PC-9 (cell line): ENCODE measurements at regions not wholly inside any gene's neighbourhood (a gene's known extent, or its start where the extent isn't known, plus 50 kb on each side); places are given as distances from the start of the nearest gene placed in this dataset.
"Not testable (repeated sequence)": the region's sequence is repeated elsewhere in the genome, so short reads cannot be mapped to it uniquely, and the experiment has no call there.

Experiments used
- BruUV-seq: library from RNA; stranded (reverse); fragments of 400-500 nt; replicated peaks from 2 replicates; lab custom pipeline; 2021; lab: Mats Ljungman, UMichigan
- CTCF ChIA-PET: fragments of 300-600 bp; sonication (Branson Sonifier 250); formaldehyde crosslinking; loops from one replicate; lab custom pipeline; 2022; ENCODE audit warnings: antibody characterized with exemption; lab: Charles Lee
- POLR2A ChIA-PET: fragments of 300-600 bp; sonication (Branson Sonifier 250); formaldehyde crosslinking; loops from one replicate; lab custom pipeline; 2022; ENCODE audit warnings: antibody characterized with exemption; ENCODE audit not compliant: unreplicated experiment; lab: Charles Lee
- DNase-seq, 2 experiments: peaks; one replicate each; pipeline versions ENCODE4 v3.0.0 to v3.0.0-alpha.2; 2015 to 2022; ENCODE audit warnings: mixed read lengths in 1 of 2
- H2AFZ ChIP-seq: fragments of 200-600 bp; sonication (generic); 2 replicates; pipeline ENCODE4 v1.8.1; 2017; ENCODE audit warnings: antibody characterized with exemption
- H3F3A ChIP-seq: fragments of 200-600 bp; sonication (generic); 2 replicates; pipeline ENCODE4 v1.8.1; 2017; ENCODE audit warnings: antibody characterized with exemption, mild to moderate bottlenecking, low read depth; ENCODE audit not compliant: insufficient read depth
- H3K27ac ChIP-seq: fragments of 200-600 bp; sonication (generic); 2 replicates; pipeline ENCODE4 v1.6.1; 2016; ENCODE audit warnings: mixed run types
- H3K27me3 ChIP-seq: fragments of 200-600 bp; sonication (generic); 2 replicates; pipeline ENCODE4 v1.6.1; 2016; ENCODE audit warnings: low read depth, mixed run types; ENCODE audit not compliant: insufficient read depth
- H3K36me3 ChIP-seq: fragments of 200-600 bp; sonication (generic); 2 replicates; pipeline ENCODE4 v1.6.1; 2016; ENCODE audit warnings: low read depth, mixed run types
- H3K4me1 ChIP-seq: fragments of 200-600 bp; sonication (generic); replicated peaks from 2 replicates; pipeline ENCODE4 v1.6.1; 2016; ENCODE audit warnings: mixed run types; ENCODE audit not compliant: insufficient read depth
- H3K4me2 ChIP-seq: fragments of 200-600 bp; sonication (generic); 2 replicates; pipeline ENCODE4 v1.6.1; 2017; ENCODE audit warnings: mixed run types
- H3K4me3 ChIP-seq: fragments of 200-600 bp; sonication (generic); 2 replicates; pipeline ENCODE4 v1.6.1; 2016; ENCODE audit warnings: mixed run types
- H3K79me2 ChIP-seq: fragments of 200-600 bp; sonication (generic); 2 replicates; pipeline ENCODE4 v1.6.1; 2017; ENCODE audit warnings: low read depth, mixed run types
- H3K9me2 ChIP-seq: fragments of 200-600 bp; sonication (generic); 2 replicates; pipeline ENCODE4 v1.8.1; 2017; ENCODE audit warnings: mild to moderate bottlenecking; ENCODE audit not compliant: insufficient read depth
- H3K9me3 ChIP-seq: fragments of 200-600 bp; sonication (generic); 2 replicates; pipeline ENCODE4 v1.8.1; 2016; ENCODE audit warnings: low read depth; ENCODE audit not compliant: insufficient read depth
- H4K20me1 ChIP-seq: fragments of 200-600 bp; sonication (generic); 2 replicates; pipeline ENCODE4 v1.8.1; 2017; ENCODE audit not compliant: insufficient read depth
- EZH2 ChIP-seq: fragments of 200-600 bp; sonication (generic); IDR thresholded peaks from 2 replicates; pipeline ENCODE4 v1.8.0; 2017; ENCODE audit warnings: antibody characterized with exemption, low read depth
- intact Hi-C: fragments of 100-400 bp; cut with micrococcal nuclease; formaldehyde crosslinking; loops from one replicate; pipeline ENCODE4 v1.10.0; 2022; ENCODE audit not compliant: unreplicated experiment
- TF ChIP-seq, protein P1 (sequence below): fragments of 200-600 bp; sonication (generic); conservative IDR thresholded peaks from 2 replicates; pipeline ENCODE4 v1.6.1; 2017; ENCODE audit warnings: mixed run types, antibody characterized with exemption, mild to moderate bottlenecking, moderate library complexity

DNA sequence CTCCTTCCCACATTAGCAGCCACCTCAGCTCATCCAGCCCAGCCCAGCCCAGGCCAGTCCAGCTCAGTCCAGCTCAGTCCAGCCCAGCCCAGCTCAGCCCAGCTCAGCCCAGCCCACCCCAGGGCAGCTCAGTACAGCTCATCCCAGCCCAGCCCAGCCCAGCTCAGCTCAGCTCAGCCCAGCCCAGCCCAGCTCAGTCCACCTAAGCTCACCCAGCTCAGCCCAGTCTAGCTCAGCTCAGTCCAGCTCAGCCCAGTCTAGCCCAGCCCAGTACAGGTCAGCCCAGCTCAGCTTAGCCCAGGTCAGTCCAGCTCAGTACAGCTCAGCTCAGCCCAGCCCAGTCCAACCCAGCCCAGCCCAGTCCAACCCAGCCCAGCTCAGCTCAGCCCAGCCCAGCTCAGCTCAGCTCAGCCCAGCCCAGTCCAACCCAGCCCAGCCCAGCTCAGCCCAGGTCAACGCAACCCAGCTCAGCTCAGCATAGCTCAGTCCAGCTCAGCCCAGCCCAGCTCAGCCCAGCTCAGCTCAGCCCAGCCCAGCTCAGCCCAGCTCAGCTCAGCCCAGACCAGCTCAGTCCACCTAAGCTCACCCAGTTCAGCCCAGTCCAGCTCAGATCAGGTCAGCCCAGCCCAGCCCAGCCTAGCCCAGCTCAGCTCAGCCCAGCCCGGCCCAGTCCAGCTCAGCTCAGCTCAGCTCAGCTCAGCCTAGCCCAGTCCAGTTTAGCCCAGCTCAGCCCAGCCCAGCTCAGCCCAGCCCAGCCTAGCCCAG, 63.0 kb downstream of the TMEM121 start:
- Histone ChIP-seq H3K4me1 (no peaks in the 10 kb centered on the region), H2AFZ (no peak overlapping the region), H3K9me2 (no peaks in the 10 kb centered on the region), H3K4me3 (no peak overlapping the region), H4K20me1 (no peaks in the 10 kb centered on the region), H3K9me3 (no peaks in the 10 kb centered on the region), H3F3A (no peaks in the 10 kb centered on the region), H3K79me2 (no peaks in the 10 kb centered on the region), H3K27me3 (peaks cover 18% of the 10 kb centered on the region), H3K27ac (no peak overlapping the region), H3K4me2 (no peak overlapping the region), H3K36me3 (no peaks in the 10 kb centered on the region)
- no TSS peak for BruUV-seq
- CTCF ChIA-PET = no interaction called here
- TF ChIP-seq, protein P1, sequence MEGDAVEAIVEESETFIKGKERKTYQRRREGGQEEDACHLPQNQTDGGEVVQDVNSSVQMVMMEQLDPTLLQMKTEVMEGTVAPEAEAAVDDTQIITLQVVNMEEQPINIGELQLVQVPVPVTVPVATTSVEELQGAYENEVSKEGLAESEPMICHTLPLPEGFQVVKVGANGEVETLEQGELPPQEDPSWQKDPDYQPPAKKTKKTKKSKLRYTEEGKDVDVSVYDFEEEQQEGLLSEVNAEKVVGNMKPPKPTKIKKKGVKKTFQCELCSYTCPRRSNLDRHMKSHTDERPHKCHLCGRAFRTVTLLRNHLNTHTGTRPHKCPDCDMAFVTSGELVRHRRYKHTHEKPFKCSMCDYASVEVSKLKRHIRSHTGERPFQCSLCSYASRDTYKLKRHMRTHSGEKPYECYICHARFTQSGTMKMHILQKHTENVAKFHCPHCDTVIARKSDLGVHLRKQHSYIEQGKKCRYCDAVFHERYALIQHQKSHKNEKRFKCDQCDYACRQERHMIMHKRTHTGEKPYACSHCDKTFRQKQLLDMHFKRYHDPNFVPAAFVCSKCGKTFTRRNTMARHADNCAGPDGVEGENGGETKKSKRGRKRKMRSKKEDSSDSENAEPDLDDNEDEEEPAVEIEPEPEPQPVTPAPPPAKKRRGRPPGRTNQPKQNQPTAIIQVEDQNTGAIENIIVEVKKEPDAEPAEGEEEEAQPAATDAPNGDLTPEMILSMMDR = no peak
- TF ChIP-seq EZH2 = no peak
- DNase-seq = no peak
- intact Hi-C loops = no loop called here
- POLR2A ChIA-PET = interaction anchor here (0.6 kb wide), 1 partner anchor 1480 kb away, joined by 3 read pairs; no protein-coding TSS in a partner anchor

DNA sequence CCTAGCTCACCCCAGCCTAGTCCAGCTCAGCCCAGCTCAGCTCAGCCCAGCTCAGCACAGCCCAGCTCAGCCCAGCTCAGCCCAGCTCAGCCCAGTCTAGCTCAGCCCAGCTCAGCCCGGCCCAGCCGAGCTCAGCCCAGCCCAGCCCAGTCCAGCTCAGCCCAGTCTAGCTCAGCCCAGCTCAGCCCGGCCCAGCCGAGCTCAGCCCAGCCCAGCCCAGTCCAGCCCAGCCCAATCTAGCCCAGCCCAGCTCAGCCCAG, 63.5 kb downstream of the TMEM121 start:
- H3K4me3 ChIP-seq, H3K36me3 ChIP-seq, intact Hi-C loops, H3K9me2 ChIP-seq, H2AFZ ChIP-seq, BruUV-seq, H3K9me3 ChIP-seq, H3F3A ChIP-seq, DNase-seq, H4K20me1 ChIP-seq, POLR2A ChIA-PET, H3K4me1 ChIP-seq, H3K79me2 ChIP-seq, H3K4me2 ChIP-seq, H3K27ac ChIP-seq, CTCF ChIA-PET: not testable (repeated sequence)
- H3K27me3 ChIP-seq = peaks cover 18% of the 10 kb centered on the region

DNA sequence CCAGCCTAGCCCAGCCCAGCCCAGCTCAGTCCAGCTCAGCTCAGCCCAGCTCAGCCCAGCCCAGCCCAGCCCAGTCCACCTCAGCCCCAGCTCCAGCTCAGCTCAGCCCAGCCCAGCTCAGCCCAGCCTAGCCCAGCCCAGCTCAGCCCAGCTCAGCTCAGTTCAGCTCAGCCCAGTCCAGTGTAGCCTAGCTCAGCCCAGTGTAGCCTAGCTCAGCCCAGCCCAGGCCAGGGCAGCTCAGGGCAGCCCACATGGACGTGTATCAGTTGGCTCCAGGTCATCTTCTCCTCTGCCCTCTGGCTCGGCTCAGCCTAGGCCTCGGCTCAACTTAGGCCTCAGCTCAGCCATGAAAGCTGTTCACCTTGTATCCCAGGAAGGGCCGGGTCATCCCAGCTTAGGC, 64.7 kb downstream of the TMEM121 start:
- intact Hi-C loops = no loop called here
- H2AFZ ChIP-seq = no peak overlapping the region
- H3K27me3 ChIP-seq = peaks cover 18% of the 10 kb centered on the region
- no peak overlapping the region for H3K4me2 ChIP-seq
- no peaks in the 10 kb centered on the region for H3F3A ChIP-seq
- no peak overlapping the region for H3K27ac ChIP-seq
- CTCF ChIA-PET = no interaction called here
- H3K36me3 ChIP-seq = no peaks in the 10 kb centered on the region
- H3K79me2 ChIP-seq = no peaks in the 10 kb centered on the region
- no TSS peak for BruUV-seq
- no peak overlapping the region for H3K4me3 ChIP-seq
- TF ChIP-seq, protein P1 = no peak
- no peak for TF ChIP-seq EZH2
- H4K20me1 ChIP-seq = no peaks in the 10 kb centered on the region
- POLR2A ChIA-PET = no interaction called here
- no peaks in the 10 kb centered on the region for H3K9me3 ChIP-seq
- no peak for DNase-seq
- H3K9me2 ChIP-seq = no peaks in the 10 kb centered on the region
- no peaks in the 10 kb centered on the region for H3K4me1 ChIP-seq

DNA sequence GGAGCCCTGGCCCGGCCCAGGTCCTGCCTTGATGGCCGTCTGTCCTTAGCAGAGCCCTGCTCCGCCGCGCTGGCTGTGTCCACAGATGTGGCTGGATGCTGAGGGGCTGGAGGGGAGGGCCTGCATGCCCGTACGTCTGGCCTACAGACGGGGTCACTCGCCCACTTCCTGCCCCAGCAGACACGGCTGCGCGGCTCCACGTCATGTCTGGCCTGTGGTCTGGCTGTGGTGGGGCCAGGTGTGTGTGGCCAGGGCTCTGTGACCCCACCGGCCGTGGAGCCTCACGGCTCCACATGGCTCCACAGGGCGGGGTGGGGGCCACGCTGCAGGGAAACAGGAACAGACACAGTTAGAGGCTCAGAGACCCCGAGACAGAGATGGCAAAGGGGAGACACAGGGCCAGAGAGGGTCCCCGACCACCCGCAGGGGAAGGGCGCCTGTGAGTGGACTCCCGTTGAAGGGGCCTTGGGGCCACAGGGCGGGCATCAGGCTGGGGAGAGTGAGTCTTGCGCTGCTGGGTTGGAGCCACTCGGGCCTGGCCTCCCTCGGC, 65.5 kb downstream of the TMEM121 start:
- H3K36me3 ChIP-seq, H3K9me2 ChIP-seq, H3K4me3 ChIP-seq, BruUV-seq, CTCF ChIA-PET, DNase-seq, H3F3A ChIP-seq, H3K4me2 ChIP-seq, H3K27ac ChIP-seq, H3K79me2 ChIP-seq, H2AFZ ChIP-seq, POLR2A ChIA-PET, H4K20me1 ChIP-seq, intact Hi-C loops, H3K9me3 ChIP-seq, H3K4me1 ChIP-seq: not testable (repeated sequence)
- H3K27me3 ChIP-seq = peaks cover 16% of the 10 kb centered on the region

DNA sequence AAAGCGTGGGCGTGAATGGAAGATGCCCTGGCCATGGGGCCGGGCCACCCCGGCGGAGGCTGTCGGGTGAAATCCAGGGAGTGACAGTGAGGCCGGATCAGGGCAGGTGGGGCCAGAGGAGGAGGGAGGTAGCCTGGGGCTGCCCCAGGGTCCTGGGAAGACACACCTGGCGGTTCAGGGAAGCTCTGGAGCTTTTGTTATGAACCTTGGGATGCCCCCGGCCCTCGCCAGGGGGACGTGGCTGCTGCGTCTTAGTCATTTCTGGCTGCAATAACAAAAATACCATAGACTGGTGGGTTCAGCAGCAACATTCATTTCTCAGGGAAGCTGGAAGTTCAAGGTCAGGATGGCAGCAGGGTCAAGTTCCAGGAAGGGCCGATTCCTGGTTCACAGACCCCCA, 66.3 kb downstream of the TMEM121 start:
- H3K4me2 ChIP-seq, H3K79me2 ChIP-seq, H3F3A ChIP-seq, H2AFZ ChIP-seq, POLR2A ChIA-PET, H3K9me3 ChIP-seq, H3K36me3 ChIP-seq, DNase-seq, H3K9me2 ChIP-seq, H3K4me3 ChIP-seq, H3K4me1 ChIP-seq, BruUV-seq, intact Hi-C loops, H4K20me1 ChIP-seq, H3K27ac ChIP-seq, CTCF ChIA-PET: not testable (repeated sequence)
- H3K27me3 ChIP-seq = peaks cover 13% of the 10 kb centered on the region

DNA sequence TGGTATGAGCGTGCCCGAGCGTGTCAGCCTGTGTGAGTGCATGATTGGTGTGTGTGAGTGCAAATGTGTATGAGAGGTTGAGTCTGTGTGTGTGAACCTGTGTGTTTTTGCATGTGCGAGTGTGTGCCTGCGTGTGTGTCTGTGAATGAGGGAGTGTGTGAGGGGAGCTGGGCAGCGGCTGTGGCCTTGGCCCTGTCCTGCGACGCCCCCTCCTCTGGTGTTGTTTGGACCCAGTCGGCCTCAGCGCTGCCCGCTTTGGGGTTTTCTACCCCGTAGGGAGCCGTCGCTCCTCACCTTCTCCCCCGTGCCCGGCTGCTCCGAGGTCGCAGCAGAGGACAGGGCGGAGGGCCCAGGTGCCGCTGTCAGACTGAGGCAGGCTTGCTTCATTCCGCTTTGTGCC, 69.0 kb downstream of the TMEM121 start:
- DNase-seq, CTCF ChIA-PET, H3K36me3 ChIP-seq, H4K20me1 ChIP-seq, H2AFZ ChIP-seq, H3K79me2 ChIP-seq, H3K9me2 ChIP-seq, intact Hi-C loops, H3F3A ChIP-seq, POLR2A ChIA-PET, H3K9me3 ChIP-seq, H3K4me3 ChIP-seq, H3K27me3 ChIP-seq, BruUV-seq, H3K4me1 ChIP-seq, H3K27ac ChIP-seq, H3K4me2 ChIP-seq: not testable (repeated sequence)
